HepG2 (cell line): ENCODE measurements at regions not wholly inside any gene's neighbourhood (a gene's known extent, or its start where the extent isn't known, plus 50 kb on each side); places are given as distances from the start of the nearest gene placed in this dataset.
A peak's percentile ranks its signal among the peaks of the same experiment; 100 is the strongest.

Source experiments
- ADNP ChIP-seq: sonication (generic); formaldehyde crosslinking; IDR thresholded peaks from 2 replicates; pipeline ENCODE4 v1.4.0; 2020; ENCODE audit warnings: missing genetic modification reagents
- AFF4 ChIP-seq: sonication (generic); formaldehyde crosslinking; IDR thresholded peaks from 2 replicates; pipeline ENCODE4 v1.4.0; 2020; ENCODE audit warnings: missing genetic modification reagents
- ARNTL ChIP-seq: sonication (generic); formaldehyde crosslinking; IDR thresholded peaks from 2 replicates; pipeline ENCODE4 v1.4.0; 2020; ENCODE audit warnings: mild to moderate bottlenecking, missing genetic modification reagents
- ATF3 ChIP-seq: sonication (generic); formaldehyde crosslinking; IDR thresholded peaks from 2 replicates; pipeline ENCODE4 v1.4.0; 2020; ENCODE audit warnings: missing genetic modification reagents
- CENPBD1 ChIP-seq: sonication (generic); formaldehyde crosslinking; IDR thresholded peaks from 2 replicates; pipeline ENCODE4 v1.8.0; 2022; ENCODE audit warnings: missing genetic modification reagents, low read depth, mild to moderate bottlenecking, borderline replicate concordance
- CREM ChIP-seq, 2 experiments: sonication (generic) in 1 of 2; formaldehyde crosslinking in 1 of 2; IDR thresholded peaks; 2 replicates each; pipeline versions ENCODE4 v1.4.0 to v1.6.1; 2016 to 2020; ENCODE audit warnings: antibody characterized with exemption in 1 of 2, mild to moderate bottlenecking in 1 of 2, missing genetic modification reagents in 1 of 2
- CSRNP2 ChIP-seq: sonication (generic); formaldehyde crosslinking; conservative IDR thresholded peaks from 2 replicates; pipeline ENCODE4 v1.8.0; 2022; ENCODE audit warnings: low read depth, missing genetic modification reagents
- ERF ChIP-seq: IDR thresholded peaks from 2 replicates; pipeline ENCODE4 v1.6.1; 2018; ENCODE audit warnings: missing biosample characterization, missing genetic modification reagents
- HNF4G ChIP-seq, 2 experiments: sonication (generic) in 1 of 2; formaldehyde crosslinking in 1 of 2; IDR thresholded peaks; 2 replicates each; pipeline versions ENCODE4 v1.4.0 to v1.6.1; 2011 to 2020; ENCODE audit warnings: borderline replicate concordance in 2 of 2, low read depth in 2 of 2, mild to moderate bottlenecking in 2 of 2, low read length in 1 of 2, missing genetic modification reagents in 1 of 2, moderate library complexity in 1 of 2
- IRF2 ChIP-seq: IDR thresholded peaks from 2 replicates; pipeline ENCODE4 v1.6.1; 2018; ENCODE audit warnings: missing genetic modification reagents, missing compliant biosample characterization
- LCORL ChIP-seq, 2 experiments: fragments of 450-650 bp in 1 of 2; sonication (generic) in 1 of 2; formaldehyde crosslinking in 1 of 2; IDR thresholded peaks; 2 replicates each; pipeline versions ENCODE4 v1.5.0 to v1.6.1; 2017 to 2020; ENCODE audit warnings: antibody characterized with exemption in 1 of 2, missing genetic modification reagents in 1 of 2
- NFE2L1 ChIP-seq: sonication (generic); formaldehyde crosslinking; IDR thresholded peaks from 2 replicates; pipeline ENCODE4 v1.4.0; 2020; ENCODE audit warnings: missing genetic modification reagents, mild to moderate bottlenecking, borderline replicate concordance
- RARA ChIP-seq: IDR thresholded peaks from 2 replicates; pipeline ENCODE4 v1.6.1; 2016; ENCODE audit warnings: missing genetic modification reagents, missing compliant biosample characterization
- SMC3 ChIP-seq: IDR thresholded peaks from 2 replicates; pipeline ENCODE4 v1.6.1; 2011; ENCODE audit warnings: low read length, improper control_type of control experiment
- SOX6 ChIP-seq, 2 experiments: fragments of 450-650 bp in 1 of 2; sonication (generic) in 1 of 2; formaldehyde crosslinking in 1 of 2; IDR thresholded peaks; 2 replicates each; pipeline versions ENCODE4 v1.4.0 to v1.6.1; 2017 to 2020; ENCODE audit warnings: antibody characterized with exemption in 1 of 2, mild to moderate bottlenecking in 1 of 2, missing genetic modification reagents in 1 of 2
- TP53 ChIP-seq: sonication (generic); formaldehyde crosslinking; conservative IDR thresholded peaks from 2 replicates; pipeline ENCODE4 v1.4.0; 2020; ENCODE audit warnings: missing genetic modification reagents
- U2AF2 ChIP-seq: fragments of 200-400 bp; formaldehyde crosslinking; IDR thresholded peaks from 2 replicates; pipeline ENCODE4 v1.6.1; 2017; ENCODE audit warnings: low read depth, mild to moderate bottlenecking, low read length
- XBP1 ChIP-seq: sonication (generic); formaldehyde crosslinking; IDR thresholded peaks from 2 replicates; pipeline ENCODE4 v1.5.0; 2020; ENCODE audit warnings: missing genetic modification reagents
- ZBTB38 ChIP-seq: sonication (generic); formaldehyde crosslinking; IDR thresholded peaks from 2 replicates; pipeline ENCODE4 v1.5.1; 2020; ENCODE audit warnings: mild to moderate bottlenecking, missing genetic modification reagents
- TF ChIP-seq, protein P1 (sequence below): sonication (generic); formaldehyde crosslinking; IDR thresholded peaks from 2 replicates; pipeline ENCODE4 v1.4.0; 2020; ENCODE audit warnings: low read depth, missing genetic modification reagents

DNA sequence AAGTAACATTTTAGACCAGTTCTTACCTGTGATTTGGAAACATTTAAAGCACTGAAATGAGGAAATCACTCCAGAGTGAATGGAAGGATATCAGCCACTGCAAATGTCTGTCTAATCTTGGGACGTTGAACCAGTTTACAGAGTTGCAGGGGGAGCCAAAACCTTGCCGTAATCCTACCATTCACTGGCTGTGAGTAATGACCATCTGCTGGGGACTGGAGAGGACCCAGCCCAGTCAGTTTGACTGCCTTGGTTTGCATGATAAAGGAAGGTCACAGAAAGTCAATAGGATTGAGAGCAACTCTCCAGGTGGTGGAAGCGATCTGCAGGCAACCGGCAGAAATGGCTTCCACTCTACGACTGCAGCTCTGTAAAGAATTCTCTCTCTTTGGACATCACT is 167.2 kb downstream of the AKR1D1 start (continued):
- TF ChIP-seq LCORL (IDR thresholded peaks at IDR 0.05) (no peak), LCORL (CRISPR knock-in tag; IDR thresholded peaks at IDR 0.05) (no peak), U2AF2 (no peak), ADNP (CRISPR knock-in tag) (peak; percentile 24; the same call in 1 of the 2 replicates), ATF3 (CRISPR knock-in tag) (no peak), CENPBD1 (CRISPR knock-in tag) (no peak), RARA (CRISPR knock-in tag) (peak; percentile 44), SOX6 (IDR thresholded peaks at IDR 0.05) (no peak), SOX6 (CRISPR knock-in tag; IDR thresholded peaks at IDR 0.05) (peak; percentile 68), ERF (CRISPR knock-in tag) (peak; percentile 69; the same call in 1 of the 2 replicates), SMC3 (no peak), ZBTB38 (CRISPR knock-in tag) (peak; percentile 87), CREM (IDR thresholded peaks at IDR 0.05) (0 out of 2 replicates have a peak, but pooled peaks have one; percentile 13), CREM (CRISPR knock-in tag; IDR thresholded peaks at IDR 0.05) (no peak), AFF4 (0 out of 2 replicates have a peak, but pooled peaks have one; percentile 65), CSRNP2 (CRISPR knock-in tag) (no peak), NFE2L1 (no peak), TP53 (no peak), ARNTL (CRISPR knock-in tag) (no peak), IRF2 (0 out of 2 replicates have a peak, but pooled peaks have one; percentile 16), XBP1 (CRISPR knock-in tag) (no peak), HNF4G (IDR thresholded peaks at IDR 0.05; ENCODE audit: borderline replicate concordance, low read depth, low read length) (no peak), HNF4G (CRISPR knock-in tag; IDR thresholded peaks at IDR 0.05; ENCODE audit: borderline replicate concordance, low read depth) (no peak)
- TF ChIP-seq, protein P1, sequence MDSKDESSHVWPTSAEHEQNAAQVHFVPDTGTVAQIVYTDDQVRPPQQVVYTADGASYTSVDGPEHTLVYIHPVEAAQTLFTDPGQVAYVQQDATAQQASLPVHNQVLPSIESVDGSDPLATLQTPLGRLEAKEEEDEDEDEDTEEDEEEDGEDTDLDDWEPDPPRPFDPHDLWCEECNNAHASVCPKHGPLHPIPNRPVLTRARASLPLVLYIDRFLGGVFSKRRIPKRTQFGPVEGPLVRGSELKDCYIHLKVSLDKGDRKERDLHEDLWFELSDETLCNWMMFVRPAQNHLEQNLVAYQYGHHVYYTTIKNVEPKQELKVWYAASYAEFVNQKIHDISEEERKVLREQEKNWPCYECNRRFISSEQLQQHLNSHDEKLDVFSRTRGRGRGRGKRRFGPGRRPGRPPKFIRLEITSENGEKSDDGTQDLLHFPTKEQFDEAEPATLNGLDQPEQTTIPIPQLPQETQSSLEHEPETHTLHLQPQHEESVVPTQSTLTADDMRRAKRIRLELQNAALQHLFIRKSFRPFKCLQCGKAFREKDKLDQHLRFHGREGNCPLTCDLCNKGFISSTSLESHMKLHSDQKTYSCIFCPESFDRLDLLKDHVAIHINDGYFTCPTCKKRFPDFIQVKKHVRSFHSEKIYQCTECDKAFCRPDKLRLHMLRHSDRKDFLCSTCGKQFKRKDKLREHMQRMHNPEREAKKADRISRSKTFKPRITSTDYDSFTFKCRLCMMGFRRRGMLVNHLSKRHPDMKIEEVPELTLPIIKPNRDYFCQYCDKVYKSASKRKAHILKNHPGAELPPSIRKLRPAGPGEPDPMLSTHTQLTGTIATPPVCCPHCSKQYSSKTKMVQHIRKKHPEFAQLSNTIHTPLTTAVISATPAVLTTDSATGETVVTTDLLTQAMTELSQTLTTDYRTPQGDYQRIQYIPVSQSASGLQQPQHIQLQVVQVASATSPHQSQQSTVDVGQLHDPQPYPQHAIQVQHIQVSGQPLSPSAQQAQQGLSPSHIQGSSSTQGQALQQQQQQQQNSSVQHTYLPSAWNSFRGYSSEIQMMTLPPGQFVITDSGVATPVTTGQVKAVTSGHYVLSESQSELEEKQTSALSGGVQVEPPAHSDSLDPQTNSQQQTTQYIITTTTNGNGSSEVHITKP (CRISPR knock-in tag): peak; percentile 96
